SW480 (cell line): ENCODE measurements at regions not wholly inside any gene's neighbourhood (a gene's known extent, or its start where the extent isn't known, plus 50 kb on each side); places are given as distances from the start of the nearest gene placed in this dataset.

Experiments
- DNase-seq: peaks from one replicate; pipeline ENCODE4 v3.0.0-alpha.2; 2016; ENCODE audit warnings: low spot score

DNA sequence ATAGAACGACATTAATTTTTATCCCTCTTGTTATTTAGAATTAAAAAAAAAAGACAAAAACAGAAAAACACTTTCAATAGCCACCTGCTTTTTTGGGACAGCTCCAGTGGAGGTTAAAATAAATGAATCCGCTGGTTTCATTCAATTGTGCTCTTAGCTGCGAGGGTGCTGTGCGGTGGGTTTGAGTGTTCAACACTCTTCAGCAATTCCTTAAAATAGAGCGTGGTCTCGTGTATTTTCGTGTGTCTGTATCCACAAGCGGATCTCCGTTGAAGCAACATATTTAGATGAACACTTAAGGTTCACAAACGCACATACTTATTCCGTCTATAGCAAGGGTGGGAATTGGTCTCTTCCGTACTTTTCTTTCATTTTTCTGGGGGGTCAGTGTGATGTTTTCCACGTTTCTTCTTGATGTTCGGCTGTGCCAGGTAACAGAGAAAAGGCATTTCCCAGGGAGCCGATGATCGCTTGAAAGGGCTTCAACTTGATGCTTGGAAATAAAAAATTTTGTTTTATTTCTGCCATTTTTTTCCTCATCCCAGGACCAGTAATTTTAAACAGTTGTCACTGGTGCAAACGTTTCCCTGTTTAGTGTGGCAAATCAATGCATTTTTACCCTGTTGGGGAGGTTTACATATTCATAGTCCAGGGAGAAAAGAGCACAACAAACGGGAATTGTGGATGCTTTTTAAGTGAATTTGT, 297.9 kb downstream of the IRF8 start:
- no peak for DNase-seq

DNA sequence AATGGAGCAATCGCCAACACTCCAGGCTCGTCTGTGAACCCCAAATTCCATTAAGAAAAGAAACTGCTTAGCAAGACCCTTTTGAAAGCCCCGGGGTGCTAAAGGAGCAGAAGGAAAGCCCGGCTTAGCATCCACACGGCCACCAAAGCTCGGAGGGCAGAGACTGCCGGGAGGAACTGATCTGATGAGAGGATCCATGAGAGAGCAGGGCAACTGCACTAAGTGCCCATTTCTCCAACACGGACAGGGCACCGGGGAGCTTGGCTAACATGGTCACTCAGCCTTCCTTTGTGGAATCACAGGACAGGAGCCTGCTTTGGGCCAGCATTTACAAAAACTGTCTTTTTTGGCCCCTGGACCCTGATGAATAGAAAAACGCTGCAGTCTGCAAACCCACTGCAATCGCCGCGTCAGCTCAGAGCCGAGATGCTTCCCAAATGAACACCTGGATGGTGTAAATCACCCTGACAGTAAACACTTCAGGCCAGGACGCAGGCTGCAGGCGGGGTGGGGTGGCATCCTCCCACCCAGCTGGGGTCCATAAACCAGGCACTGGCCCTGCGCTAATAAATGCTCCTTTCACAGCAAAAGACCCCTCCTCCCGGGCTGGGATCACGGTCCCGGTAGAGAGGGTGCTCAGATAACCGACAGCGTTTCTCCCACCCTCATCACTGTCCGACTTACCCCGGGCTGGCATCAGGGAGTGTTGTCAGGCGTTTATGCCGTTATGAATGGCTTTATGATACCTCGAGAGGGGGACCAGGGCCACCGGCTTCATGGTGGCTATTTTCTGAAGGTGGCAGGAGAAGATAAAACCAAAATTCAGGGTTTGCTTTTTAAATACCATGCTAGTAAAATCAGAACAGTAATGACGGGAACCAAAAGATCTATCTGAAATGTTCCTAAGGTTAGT, 299.5 kb downstream of the IRF8 start:
- DNase-seq, result no peak

DNA sequence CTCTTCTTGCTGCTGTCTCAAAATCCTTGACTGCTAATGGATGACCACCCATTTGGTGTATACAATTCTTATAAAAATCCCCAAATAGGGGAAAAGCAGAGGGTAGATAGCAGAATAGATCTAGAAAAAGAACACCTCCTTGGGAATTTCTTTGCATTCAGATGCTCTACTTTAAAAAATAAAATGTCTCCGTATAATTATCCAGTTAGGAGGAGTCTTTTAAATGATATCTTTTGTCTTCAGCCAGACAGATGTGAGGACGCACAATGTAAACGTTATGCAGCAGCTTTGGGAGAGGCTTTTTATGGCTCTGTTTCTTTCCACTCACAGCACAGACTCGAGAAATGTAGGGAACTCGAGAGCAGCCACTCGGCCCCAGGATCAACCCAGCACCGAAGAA, 300.2 kb downstream of the IRF8 start:
- no peak for DNase-seq

DNA sequence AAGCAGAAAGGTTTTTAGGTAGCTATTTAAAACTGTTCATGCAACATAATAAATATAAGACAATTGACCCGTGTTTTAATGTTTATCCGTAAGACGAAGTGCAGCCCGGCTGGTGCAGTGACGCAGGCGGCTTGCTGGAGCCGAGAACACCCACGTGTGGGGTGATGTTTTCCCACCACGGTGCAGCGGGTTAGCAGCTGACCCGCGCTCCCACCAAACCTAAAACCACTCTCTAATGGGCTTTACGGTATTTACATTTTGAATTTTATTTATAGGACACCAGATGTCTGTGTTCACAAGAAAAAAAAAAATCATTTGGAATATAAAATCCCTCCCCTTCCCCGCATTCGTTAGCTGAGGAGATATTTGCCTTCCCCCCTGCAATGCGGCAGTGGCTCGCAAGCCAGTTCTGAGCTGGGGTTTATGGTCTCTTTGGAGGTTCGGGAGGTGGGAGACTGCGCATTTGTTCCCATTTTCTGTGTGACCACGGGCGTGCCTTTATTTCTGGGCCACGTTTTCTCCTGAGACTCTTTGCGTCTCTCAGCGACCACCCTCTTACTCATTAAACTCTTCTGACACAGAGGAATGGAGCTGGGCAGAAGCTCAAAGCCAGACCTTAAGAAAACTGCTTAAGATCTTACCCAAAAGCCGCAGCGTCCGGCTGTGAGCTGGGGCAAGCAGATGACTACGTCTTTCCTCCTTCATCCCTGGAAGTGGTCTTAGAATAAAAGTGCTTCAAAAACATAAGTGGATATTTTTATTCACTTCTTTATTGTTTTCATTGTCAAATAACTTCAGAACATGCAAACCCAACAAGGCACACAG, 301.1 kb downstream of the IRF8 start:
- DNase-seq, result no peak

DNA sequence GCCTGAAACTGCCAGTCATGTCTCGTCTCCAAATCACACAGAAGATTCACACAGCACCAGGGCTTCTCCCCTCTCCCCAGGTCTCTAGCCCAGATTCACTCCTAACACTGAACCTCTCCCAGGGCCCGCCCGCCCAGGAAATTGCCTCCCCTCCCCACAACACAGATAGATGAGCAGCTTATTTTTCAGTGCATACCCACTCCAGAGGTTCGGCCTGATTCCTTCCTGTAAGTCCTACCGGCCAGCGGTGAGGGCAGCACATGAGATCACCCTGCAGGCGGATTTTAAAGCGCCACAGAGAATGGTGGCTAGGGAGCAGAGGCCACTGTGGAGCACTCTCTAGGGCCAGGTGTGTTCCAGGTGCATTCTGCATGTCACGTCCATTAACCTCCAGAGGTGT, 301.8 kb downstream of the IRF8 start:
- no peak for DNase-seq

DNA sequence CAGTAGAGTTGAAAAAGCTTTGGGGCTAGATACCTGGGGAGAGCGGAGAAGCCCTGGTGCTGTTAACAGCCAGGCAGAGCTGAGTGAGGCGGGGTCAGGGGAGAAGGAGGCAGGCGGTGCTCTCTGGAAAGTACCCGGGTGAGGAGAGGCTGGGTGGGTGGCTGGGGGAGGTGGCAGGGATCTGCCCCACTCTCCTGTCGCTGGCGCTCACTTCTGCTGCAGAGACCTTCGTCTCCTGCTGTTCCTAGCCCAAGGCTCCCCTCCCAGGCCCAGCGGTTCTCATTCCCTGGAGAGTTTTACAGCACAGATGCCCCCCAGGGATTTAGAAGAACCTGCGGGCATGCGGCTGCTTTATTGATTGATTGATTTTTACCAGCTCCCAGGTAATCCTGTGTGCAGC, 302.8 kb downstream of the IRF8 start:
- DNase-seq, result no peak

DNA sequence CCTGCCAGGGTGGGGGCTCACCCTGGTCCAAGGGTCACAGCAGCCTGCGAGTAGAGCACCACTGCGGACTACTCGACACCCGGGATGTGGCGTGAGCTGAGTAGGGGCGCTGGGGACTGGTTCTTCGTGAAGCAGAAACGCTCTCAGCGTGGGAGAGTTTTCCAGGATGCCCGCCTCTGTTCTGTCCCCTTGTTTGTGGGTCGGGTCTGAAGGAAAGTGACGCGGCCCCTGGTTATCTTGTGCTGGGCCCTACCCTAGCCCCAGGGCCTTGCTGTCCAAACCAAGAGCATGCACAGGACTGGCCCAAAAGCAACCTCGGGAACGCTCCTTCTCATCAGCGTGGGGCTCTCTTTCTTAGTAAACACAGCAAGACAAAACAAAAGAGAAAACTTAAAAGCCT, 303.3 kb downstream of the IRF8 start:
- no peak for DNase-seq

DNA sequence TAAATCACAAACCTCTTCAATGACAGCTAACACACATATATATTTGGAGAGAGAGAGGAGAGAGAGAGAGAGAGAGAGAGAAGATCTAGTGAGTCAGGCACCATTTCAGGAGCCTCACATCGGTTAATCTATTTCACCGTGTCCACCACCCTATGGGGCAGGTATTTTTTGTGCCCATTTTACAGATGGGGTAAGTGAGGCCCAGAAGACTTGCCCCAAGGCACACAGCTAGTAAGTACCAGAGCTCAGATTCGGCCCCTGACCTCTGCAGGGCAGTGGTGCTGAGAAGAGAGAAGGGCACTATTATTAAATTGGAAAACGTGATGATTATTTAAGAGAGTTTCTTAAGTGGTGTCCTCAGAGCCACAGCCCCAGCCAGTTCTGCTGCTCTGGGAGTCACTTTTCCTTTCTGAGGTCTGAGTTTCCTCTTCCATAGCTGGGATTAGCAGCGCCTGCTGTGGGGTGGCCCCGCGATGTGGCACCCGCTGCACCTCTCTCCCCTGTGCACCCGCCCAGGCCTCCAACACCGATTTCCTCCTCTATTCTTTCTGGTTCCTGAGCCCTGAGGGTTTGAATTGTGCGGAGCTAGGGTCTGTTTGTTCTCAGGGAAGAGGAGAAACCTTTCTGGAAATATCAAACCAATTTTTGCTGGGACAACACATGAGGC, 303.9 kb downstream of the IRF8 start:
- no peak for DNase-seq

DNA sequence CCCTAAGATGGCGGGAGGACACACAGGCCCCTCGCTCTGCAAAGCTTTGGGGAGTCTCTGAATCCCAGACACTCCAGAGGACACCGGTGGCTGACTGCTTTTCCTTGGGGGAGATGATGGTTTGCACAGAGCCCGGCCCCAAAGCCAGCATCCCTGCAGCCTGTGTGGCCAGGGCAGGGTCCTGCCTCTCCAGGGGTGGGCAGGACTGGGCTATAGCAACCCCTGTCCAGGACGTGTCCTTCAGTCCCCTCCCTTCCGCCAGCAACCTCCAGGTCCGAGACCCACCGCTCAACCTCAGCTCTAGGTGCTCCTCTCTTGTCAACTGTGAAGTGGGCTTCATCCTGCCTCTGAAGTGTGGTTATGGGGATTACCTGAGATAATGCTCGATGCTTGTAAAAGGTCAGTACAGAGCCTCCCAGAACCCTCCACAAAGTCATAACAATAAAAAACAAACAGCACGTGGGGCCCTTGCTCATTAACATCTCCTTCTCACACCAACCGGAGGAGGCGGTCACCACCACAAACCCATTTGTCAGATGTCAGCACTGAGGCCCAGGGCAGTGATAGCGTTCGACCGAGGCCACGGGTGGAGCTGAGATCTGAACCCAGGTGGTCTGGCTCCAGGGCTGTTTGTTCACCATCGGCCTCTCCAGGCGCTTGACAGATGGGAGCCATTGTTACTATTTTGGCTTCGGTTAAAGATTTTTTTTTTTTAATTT, 304.8 kb downstream of the IRF8 start:
- DNase-seq, result no peak

DNA sequence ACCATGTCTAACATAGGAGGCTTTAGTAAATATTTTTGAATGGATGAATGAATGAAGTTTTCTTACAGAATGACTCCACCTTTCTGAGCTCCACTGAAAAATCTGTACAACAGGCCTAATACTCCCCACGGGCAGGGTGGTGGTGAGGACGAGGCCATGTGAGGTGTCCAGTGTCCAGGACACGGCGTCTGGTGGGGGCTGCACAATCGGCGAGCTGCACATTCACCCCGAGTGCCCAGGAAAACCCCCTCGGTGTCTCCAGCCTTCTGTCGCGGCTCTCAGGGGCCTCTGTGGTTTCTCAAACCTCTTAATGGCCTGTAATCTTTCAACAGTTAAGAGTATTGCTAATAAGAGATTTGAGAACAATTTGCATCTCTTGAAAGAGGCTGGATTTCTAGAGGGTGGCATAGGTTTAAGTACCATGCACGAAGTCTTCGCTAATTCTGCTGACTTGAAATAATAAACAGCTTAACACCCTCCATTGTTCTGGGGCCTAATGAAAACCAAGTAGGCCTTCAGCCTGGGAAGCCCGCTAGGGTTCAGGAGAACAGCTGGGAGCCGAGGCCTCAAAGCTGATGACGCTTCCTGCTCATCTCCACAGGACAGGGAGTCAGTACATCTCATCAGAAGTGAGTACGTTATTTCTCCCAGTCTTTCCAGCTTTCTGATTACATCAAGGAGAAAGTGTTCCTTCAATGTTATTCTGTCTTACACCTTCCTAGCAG, 304.6 kb upstream of the FOXF1 start:
- no peak for DNase-seq

DNA sequence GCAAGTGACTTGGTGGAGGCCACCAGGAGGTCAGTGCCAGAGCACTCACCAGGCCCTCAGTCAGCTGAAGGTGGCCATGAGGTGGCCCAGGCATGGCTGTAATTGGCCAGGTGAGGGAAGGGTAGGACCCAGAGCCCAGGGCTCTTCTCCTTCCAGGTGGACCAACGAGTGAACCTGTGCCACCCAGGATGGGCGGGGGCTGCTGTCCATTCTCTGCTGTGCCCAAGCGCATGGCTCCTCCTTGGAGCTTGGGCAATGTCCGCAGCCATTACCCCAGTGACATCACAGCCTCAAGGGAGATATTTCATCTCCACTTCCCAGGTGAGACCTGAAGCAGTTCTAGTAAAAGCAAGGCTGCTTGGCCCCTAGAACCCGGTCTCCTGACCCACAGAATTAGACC, 303.0 kb upstream of the FOXF1 start:
- DNase-seq, result no peak

DNA sequence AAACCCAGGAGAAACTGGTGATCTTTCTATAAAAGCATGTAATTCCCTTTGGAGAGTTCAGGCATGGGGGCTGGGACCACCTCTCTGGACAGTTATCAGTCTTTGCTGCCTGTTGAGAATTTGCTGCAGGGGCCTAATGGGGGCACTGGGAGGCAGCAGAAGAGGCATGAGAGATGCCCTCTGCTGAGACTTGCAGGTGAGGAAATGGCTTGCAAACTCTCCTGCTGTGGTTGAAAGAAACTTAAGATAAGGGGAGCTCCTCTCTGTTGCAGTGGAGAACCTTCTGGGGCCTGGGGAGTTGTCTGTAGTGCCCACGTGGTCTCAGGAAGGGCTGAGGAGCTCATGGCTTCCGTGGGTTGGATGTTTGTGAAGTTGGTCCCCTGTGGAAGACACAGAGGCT, 301.1 kb upstream of the FOXF1 start:
- no peak for DNase-seq

DNA sequence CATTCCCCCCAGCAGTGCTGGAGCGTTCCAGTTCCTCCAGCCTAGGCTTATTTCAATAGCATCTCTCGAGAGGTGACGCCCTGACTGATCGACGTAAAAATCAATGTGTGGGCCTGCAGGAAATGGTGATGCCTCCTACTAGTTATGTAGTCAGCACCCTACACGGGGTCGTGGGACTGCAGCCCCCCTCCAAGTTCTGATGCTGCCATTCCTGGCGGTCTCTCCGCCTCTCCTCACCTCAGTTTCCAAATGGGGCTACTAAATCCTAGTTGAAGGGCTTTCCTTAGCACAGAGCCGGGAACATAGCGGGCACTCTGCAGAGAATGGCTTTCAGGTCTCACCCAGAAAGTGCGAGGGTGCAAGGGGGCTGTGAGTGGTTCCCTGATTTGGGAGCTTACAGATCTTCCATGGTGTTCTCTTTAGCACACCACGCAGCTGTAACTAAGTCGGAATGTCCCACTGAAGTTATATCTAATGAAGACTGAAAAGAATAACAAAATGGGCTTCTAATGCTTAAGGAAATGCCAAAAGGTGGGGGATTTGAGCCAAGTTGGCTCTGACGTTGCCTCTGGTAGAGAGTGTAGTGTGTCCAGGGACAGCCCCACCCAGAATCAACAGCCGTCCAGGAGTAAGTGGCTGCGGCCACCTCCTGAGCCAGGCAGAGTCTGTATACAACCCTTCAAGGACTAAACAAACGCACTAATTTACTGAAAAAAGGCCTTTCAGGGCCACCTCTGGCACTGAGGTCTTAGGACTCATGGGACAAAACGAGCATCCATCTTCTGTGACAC, 299.7 kb upstream of the FOXF1 start:
- no peak for DNase-seq

DNA sequence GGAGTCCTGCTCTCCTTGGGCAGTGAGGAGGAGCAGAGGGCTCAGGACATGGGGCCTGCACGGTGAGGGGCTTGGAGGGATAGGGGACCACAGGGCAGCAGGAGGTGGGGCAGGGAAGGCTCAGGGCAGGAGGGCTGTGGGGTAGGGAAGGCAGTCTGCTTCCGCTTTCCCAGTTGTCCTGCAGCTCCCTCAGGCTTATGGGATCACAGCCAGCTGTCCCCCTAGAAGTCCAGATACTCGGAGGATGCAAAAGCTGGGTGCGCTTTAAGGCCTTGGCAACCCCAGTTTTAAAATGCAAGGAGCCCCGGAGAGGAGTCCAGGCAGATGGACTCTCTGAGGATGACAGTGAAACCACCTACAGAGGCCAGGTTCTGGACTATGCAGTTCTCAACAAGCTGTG, 299.1 kb upstream of the FOXF1 start:
- no peak for DNase-seq

DNA sequence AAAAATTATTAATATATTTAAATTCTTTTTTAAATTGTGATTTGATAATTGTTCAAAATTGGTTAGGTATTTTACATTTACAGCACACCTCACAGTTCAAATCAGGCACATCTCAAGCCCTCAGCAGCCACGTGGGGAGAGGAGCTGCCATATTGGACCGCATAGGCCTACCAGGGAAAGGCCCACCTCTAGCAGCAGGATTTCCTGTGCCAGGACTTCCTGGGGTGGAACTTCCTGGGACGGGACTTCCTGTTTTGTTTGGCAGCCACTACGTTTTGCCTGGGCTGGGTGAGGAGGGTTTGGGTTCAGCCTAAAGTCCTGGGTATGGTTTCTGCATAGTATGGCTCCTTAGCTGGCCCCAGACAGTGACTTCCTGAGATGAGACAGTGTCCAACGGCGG, 298.5 kb upstream of the FOXF1 start:
- no peak for DNase-seq

DNA sequence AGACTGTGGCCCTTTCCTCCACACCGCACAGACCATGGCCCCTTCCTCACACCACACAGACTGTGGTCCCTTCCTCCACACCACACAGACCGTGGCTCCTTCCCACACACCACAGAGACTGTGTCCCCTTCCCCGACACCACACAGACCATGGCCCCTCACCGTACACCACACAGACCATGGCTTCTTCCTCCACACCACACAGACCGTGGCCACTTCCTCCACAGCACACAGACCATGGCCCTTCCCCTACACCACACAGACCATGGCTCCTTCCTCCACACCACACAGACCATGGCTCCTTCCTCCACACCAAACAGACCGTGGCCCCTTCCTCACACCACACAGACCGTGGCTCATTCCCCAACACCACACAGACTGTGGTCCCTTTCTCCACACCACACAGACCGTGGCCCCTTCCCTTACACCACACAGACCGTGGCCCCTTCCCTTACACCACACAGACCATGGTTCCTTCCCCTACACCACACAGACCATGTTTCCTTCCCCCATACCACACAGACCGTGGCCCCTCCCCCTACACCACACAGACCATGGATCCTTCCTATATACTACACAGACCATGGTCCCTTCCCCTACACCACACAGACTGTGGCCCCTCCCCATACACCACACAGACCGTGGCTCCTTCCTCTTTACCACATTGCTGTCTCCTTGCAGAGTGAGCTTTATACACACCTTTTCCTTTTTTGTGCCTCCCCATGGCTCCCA, 297.5 kb upstream of the FOXF1 start:
- no peak for DNase-seq

DNA sequence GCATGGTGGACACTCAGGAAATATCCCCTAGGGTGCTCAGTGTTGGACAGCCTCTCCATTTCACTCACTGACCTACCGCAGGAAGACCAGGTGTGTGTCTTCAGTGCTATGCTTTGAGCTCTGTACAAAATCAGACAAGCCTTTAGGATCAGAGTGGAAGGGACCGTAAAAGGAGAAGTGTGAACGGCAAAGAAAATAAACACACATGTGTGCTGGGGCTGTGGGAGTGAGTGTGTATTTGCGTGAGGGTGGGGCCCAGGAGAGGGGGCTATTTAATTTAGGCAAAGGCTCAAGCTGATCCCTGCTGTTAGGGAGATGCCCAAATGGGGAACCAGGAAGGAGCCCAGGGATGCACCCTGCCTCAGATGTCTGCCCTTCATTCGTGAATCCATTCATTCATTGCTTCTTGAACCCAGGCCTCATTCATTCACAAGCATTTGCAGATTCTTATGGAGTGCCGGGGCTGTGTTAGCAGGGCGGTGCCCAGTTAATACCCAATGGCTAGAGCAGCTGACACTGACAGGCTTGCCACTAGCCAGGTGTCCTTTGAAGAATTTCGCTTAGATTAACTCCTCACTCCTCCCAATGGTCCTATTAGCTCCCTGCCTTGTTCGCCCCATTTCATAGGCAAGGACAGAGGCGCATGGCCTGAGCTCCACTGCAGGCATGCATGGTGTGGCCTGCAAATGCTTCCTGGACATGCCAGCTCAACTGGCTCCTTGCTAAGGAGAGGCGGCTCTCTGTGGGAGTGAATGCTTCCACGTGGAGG, 296.7 kb upstream of the FOXF1 start:
- DNase-seq, result no peak
